HG02610 (cell line): ENCODE measurements at regions not wholly inside any gene's neighbourhood (a gene's known extent, or its start where the extent isn't known, plus 50 kb on each side); places are given as distances from the start of the nearest gene placed in this dataset.

ENCODE experiments used
- ATAC-seq: cut with Tn5 transposase; IDR thresholded peaks from one replicate; pipeline ENCODE4 v1.9.1; 2021; ENCODE audit warnings: mild to moderate bottlenecking, moderate library complexity; ENCODE audit not compliant: unreplicated experiment

- ATAC-seq: no peak
Measured at GRCh38 chr20:41952166-41952565, 334.0 kb upstream of the CHD6 start.

- no peak for ATAC-seq
Measured at GRCh38 chr20:41951615-41952014, 333.4 kb upstream of the CHD6 start.

- no peak for ATAC-seq
Measured at GRCh38 chr20:41939659-41940058, 321.5 kb upstream of the CHD6 start.

- ATAC-seq: no peak
Measured at GRCh38 chr20:41938353-41938752, 320.2 kb upstream of the CHD6 start.

- no peak for ATAC-seq
Measured at GRCh38 chr20:41935259-41935791, 317.1 kb upstream of the CHD6 start.

- no peak for ATAC-seq
Measured at GRCh38 chr20:41932431-41932830, 314.3 kb upstream of the CHD6 start.

- no peak for ATAC-seq
Measured at GRCh38 chr20:41927655-41928054, 309.5 kb upstream of the CHD6 start.

- no peak for ATAC-seq
Measured at GRCh38 chr20:41927189-41927588, 309.0 kb upstream of the CHD6 start.

GRCh38 chr20:41925476-41925875, 307.3 kb upstream of the CHD6 start:
- no peak for ATAC-seq

GRCh38 chr20:41923624-41924023, 305.4 kb upstream of the CHD6 start:
- no peak for ATAC-seq

- ATAC-seq: no peak
Measured at GRCh38 chr20:41913146-41913545, 295.0 kb upstream of the CHD6 start.

GRCh38 chr20:41910558-41910957, 292.4 kb upstream of the CHD6 start:
- no peak for ATAC-seq

- no peak for ATAC-seq
Measured at GRCh38 chr20:41905199-41905598, 287.0 kb upstream of the CHD6 start.

GRCh38 chr20:41903586-41903985, 285.4 kb upstream of the CHD6 start:
- ATAC-seq: no peak

- ATAC-seq: no peak
Measured at GRCh38 chr20:41902346-41902745, 284.2 kb upstream of the CHD6 start.

GRCh38 chr20:41900201-41900691, 282.1 kb upstream of the CHD6 start:
- no peak for ATAC-seq

GRCh38 chr20:41897708-41898107, 279.5 kb upstream of the CHD6 start:
- no peak for ATAC-seq

GRCh38 chr20:41895241-41896032, 277.3 kb upstream of the CHD6 start:
- ATAC-seq: no peak

GRCh38 chr20:41894255-41894963, 276.2 kb upstream of the CHD6 start:
- ATAC-seq: no peak

GRCh38 chr20:41892031-41892430, 273.9 kb upstream of the CHD6 start:
- no peak for ATAC-seq

GRCh38 chr20:41889844-41890224, 271.7 kb upstream of the CHD6 start:
- no peak for ATAC-seq
